Fibroblast of skin of right biceps (primary cell): ENCODE measurements at regions not wholly inside any gene's neighbourhood (a gene's known extent, or its start where the extent isn't known, plus 50 kb on each side); places are given as distances from the start of the nearest gene placed in this dataset.
A peak's percentile ranks its signal among the peaks of the same experiment; 100 is the strongest.

Experiments used
- DNase-seq: peaks from one replicate; pipeline ENCODE4 v3.0.0-alpha.2; 2013

GRCh38 chr15:88312941-88313579, 56.5 kb upstream of the NTRK3 start:
- peak; percentile 60 for DNase-seq

GRCh38 chr15:88309363-88309762, 52.8 kb upstream of the NTRK3 start:
- DNase-seq, result no peak

GRCh38 chr15:88307344-88307743, 50.8 kb upstream of the NTRK3 start:
- DNase-seq, result no peak
